Femur (tissue), 1 donor: ENCODE measurements at regions not wholly inside any gene's neighbourhood (a gene's known extent, or its start where the extent isn't known, plus 50 kb on each side); places are given as distances from the start of the nearest gene placed in this dataset.
"Not testable (repeated sequence)": the region's sequence is repeated elsewhere in the genome, so short reads cannot be mapped to it uniquely, and the experiment has no call there.

Experiments used
- DNase-seq: peaks from one replicate; pipeline ENCODE4 v3.0.0-alpha.2; 2017

DNA sequence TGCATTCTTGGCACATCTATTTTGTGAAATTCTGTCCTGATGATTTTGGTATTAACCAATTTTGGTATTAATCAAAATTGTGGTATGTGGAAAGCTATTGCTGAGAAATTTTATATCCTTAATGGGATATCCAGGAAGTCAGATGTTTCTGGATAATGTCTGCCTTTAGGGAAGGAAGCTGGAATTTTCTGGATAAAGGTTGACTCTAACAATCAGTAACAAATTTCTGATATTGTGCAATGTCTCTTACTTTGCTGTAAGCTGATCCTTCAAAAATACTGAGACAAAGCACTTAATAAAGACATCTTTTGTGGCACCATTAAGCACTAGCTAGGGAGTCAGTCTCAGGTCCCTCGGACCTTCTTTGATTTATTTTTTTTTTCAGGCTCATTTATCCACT is 100.8 kb upstream of the UGP2 start:
- DNase-seq = no peak

GRCh38 chr2:63741884-63742579 is 99.7 kb upstream of the UGP2 start:
- no peak for DNase-seq

- DNase-seq = no peak
Observed at GRCh38 chr2:63742580-63742976, 99.1 kb upstream of the UGP2 start.

- no peak for DNase-seq
Observed at GRCh38 chr2:63743170-63743981, 98.3 kb upstream of the UGP2 start.

GRCh38 chr2:63743982-63744966 is 97.4 kb upstream of the UGP2 start:
- DNase-seq = no peak

DNA sequence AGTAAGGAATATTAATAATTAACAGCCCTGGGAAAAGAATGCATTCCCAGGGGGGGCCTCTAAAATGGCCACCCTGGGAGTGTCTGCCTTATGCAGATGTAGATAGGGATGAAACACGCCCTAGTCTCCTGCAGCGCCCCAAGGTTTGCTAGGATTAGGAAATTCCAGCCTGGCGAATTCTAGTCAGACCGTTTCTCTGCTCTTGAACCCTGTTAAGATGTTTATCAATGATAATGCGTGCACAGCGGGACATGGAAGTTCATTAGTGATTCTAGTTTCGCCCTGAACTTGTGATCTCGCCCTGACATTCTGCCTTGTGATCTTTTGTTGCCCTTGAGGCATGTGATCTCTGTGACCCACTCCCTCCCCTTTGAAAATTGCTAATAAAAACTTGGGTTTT is 95.1 kb upstream of the UGP2 start:
- not testable (repeated sequence) for DNase-seq

DNA sequence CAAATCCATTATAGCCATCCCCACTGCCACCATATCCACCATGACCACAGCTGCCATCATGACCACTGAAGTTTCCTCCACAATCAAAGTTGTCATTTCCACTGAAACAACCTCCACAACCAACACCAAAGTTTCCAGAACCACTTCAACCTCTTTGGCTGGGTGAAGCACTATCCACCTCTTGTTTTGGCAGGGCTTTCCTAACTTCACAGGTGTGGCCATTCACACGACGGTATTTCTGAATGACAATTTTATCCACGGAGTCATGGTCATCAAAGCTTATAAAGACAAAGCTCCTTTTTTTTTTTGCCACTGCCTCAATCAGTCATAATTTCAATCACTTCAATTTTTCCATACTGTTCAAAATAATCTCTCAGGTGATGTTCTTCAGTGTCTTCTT is 89.8 kb upstream of the UGP2 start:
- no peak for DNase-seq

GRCh38 chr2:63755216-63755615 is 86.5 kb upstream of the UGP2 start:
- no peak for DNase-seq

DNA sequence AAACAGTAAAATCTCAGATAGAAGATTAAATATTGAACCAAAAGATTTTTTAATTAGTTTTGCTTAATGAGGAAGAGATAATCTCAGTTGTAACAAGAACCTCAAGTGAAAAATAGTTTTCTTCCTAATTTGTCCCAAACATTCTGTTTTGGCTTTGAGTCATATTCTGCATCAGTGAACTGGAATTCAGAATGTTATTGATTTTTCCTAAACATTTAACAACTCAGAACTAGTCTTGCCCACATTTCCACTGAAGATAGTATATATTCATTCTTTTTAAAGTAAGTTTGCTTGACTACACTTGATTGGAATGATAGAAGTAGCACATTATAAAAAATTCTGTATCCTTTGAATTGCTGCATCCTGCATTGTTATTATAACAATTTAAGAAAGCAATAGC is 85.7 kb upstream of the UGP2 start:
- DNase-seq = no peak

DNA sequence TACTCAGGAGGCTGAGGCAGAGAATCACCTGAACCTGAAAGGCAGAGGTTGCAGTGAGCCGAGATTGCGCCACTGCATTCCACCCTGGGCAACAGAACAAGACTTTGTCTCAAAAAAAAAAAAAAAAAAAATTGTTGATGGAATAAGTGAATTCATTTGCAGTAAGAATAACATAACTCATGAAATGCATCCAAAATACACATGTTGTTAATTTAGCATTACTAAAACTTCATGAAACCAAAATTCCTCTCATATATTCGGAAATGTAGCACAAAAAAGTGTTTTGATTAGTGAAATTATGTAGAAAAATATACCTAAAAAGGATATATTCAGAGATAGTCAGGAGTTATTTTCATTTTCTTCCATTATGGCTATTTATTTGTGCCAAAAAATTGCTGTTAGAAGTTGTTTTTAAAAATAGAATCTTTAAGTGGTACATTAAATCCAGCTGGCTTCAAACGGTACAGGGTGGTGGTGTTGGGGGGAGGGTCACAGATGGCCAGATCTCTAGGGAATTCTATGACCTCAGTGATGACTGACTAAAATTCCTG is 78.2 kb upstream of the UGP2 start:
- peak; percentile 42 for DNase-seq

DNA sequence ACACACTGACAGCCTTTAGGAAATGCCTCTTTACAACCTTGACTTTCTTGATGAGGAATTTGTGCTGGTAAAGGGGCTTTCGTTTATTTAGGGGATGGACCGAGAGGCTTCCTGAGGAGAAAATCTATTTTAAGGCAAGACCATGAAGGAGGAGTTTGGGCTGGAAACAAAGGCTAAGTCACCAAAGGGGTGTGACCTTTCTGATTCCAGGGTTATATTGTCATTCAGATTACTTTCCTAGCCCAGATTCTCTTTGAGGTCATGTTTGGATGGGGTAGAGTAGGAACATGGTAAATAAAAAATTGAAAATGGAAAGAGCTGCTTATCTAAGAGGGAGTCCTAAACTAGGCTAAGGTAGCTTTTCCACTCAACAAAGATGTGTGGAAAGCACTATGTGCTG is 77.1 kb upstream of the UGP2 start:
- DNase-seq = no peak

GRCh38 chr2:63765117-63765516 is 76.6 kb upstream of the UGP2 start:
- DNase-seq = no peak

DNA sequence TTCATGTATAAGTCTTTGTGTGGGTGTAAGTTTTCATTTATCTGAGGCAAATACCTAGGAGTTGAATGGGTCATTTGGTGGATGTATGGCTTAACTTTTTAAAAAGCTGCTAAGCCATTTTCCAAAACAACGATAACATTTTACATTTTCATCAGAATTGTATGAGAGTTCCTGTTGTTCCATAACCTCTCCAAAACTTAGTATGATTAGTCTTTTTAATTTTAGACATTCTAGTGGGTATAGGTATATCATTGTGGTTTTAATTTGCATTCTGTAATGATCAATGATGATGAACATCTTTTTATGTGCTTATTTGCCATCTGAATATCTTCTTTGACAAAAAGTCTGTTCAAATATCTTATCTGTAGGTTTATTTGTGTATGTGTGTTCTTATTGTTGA is 74.4 kb upstream of the UGP2 start:
- DNase-seq = no peak

GRCh38 chr2:63768051-63768450 is 73.6 kb upstream of the UGP2 start:
- DNase-seq = no peak

GRCh38 chr2:63769915-63770314 is 71.8 kb upstream of the UGP2 start:
- DNase-seq = no peak

DNA sequence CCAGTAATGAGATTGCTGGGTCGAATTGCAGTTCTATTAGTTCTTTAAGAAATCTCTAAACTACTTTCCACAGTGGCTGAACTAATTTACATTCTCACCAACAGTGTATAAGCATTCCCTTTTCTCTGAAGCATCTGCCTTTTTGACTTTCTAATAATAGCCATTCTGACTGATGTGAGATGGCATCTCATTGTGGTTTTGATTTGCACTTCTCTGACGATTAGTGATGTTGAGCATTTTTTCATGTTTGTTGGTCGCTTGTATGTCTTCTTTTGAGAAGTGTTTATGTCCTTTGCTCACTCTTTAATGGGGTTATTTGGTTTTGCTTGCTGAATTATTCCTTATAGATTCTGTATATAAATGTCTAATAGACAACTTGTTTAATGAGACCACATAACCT is 69.6 kb upstream of the UGP2 start:
- DNase-seq = no peak

GRCh38 chr2:63775191-63775590 is 66.5 kb upstream of the UGP2 start:
- no peak for DNase-seq

DNA sequence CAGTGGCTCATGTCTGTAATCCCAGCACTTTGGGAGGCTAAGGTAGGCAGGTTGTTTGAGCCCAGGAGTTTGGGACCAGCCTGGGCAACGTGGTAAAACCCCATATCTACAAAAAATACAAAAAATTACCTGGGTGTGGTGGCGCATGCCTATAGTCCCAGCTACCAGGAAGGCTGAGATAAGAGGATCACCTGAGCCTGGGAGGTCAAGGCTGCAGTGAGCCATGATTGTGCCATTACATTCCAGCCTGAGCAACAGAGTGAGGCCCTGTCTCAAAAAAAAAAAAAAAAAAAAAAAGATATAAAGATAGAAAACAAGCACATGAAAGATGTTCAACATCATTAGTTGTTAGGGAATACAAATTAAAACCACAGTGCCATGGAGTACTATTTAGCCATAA is 65.3 kb upstream of the UGP2 start:
- no peak for DNase-seq

DNA sequence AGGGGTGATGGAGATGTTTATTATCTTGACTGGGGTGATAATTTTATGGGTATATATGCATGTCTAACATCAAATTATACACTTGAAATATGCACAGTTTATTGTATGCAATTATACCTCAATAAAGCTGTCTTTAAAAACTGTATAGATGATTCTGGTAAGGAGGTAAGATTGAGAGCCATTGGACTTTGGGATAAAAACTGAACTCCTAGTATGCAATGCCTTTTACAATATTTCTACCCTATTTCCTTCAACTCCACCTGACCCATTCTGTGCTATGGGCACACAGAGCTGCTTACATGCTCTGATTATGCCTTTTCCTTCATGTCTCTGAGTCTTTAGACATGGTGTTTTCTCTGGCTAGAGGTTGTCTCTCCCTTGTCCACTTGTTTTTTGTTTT is 63.9 kb upstream of the UGP2 start:
- DNase-seq = no peak

DNA sequence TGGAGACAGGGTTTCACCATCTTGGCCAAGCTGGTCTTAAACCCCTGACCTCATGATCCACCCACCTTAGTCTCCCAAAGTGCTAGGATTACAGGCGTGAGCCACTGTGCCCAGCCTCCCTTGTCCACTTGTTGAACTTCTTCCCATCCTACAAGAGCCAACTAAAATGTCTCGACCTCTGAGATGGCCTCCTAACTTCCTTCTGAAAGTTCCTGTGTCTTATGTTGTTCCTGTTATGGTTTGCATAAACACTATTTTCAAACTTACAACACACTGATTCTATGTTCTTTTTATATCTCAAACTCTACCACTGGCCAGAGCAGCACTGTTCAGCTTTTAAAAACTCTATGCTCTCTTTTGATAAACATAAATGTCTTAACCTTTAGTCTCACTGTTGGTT is 63.3 kb upstream of the UGP2 start:
- DNase-seq = no peak

DNA sequence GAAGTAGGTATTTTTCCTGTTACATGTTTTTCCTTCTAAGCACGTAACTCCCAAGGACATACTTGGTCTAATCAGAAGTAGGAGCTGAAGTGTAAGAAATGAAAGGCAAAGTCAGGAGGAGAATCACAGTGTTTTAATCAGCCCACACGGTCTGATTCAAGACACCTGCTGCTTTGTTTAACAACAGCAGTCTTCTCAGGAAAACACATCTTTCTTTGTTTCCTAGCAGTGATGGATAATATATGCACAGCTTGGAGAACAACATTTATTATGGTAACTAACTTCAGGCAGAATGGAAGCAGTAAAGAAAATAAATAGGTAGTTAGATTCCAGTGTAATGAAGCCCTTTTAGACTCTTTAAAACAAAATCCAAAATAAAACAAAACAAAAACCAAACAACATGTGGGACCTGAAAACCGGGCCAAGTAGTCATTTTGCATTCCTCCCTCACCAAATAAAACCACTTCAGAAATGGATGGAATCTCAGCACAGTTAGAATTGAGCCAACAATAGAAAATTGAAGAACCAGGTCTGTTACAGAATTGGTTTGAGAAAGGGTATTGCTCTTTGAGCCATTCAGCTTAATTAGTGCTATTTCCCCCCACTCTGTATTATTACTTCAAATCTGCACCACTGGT is 61.1 kb upstream of the UGP2 start:
- DNase-seq = no peak

DNA sequence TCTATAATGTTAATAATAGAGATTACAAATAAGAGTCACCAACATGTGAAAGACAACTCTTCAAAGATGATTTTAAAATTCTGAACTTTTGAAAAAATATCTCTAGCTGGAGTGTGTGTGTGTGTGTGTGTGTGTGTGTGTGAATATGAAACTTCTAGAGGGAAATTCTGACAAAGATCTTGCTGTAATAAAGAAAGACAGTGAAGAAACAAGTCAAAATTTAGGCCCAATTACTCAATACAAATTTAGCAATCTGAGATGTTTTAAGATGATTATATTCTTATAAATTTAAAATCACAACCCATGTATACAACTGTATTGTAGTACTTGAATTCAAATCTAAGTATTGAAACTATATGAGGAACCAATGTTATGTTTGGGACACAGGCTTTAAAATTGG is 57.2 kb upstream of the UGP2 start:
- no peak for DNase-seq

- no peak for DNase-seq
Observed at GRCh38 chr2:63785096-63785495, 56.6 kb upstream of the UGP2 start.
